ENCODE measurements at regions not wholly inside any gene's neighbourhood (a gene's known extent, or its start where the extent isn't known, plus 50 kb on each side); places are given as distances from the start of the nearest gene placed in this dataset.

DNA sequence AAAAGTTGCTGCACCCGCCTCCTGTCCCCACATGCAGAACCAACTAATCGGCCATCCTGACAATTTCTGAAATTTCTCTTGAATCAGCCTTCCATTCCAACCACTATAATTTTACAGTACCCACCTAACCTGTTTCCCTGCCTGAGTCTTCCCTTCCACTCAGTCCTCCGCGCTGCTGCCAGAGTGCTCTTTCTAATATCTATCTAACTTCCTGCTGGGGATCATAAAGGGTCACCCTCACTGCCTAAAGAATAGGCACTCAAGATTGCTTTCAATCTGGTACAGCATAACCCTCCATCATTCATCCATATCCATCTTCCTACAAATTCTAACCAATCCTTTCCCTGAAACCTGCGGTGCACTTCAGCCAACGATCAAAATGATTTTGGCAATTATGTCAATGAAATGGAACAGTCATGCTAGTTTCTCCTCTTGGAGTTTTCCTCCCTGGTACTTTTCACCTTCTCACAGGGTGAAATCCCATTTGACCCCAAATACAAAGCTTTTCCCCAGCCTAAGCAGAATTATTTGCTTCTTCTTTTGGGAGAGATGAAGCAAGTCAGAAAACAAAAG lies 117.5 kb upstream of the BEND6 start:
- TF ChIP-seq, protein P1, sequence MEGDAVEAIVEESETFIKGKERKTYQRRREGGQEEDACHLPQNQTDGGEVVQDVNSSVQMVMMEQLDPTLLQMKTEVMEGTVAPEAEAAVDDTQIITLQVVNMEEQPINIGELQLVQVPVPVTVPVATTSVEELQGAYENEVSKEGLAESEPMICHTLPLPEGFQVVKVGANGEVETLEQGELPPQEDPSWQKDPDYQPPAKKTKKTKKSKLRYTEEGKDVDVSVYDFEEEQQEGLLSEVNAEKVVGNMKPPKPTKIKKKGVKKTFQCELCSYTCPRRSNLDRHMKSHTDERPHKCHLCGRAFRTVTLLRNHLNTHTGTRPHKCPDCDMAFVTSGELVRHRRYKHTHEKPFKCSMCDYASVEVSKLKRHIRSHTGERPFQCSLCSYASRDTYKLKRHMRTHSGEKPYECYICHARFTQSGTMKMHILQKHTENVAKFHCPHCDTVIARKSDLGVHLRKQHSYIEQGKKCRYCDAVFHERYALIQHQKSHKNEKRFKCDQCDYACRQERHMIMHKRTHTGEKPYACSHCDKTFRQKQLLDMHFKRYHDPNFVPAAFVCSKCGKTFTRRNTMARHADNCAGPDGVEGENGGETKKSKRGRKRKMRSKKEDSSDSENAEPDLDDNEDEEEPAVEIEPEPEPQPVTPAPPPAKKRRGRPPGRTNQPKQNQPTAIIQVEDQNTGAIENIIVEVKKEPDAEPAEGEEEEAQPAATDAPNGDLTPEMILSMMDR (conservative IDR thresholded peaks at IDR 0.05), result no peak
- no peak overlapping the region for H3K4me3 Mint-ChIP-seq

DNA sequence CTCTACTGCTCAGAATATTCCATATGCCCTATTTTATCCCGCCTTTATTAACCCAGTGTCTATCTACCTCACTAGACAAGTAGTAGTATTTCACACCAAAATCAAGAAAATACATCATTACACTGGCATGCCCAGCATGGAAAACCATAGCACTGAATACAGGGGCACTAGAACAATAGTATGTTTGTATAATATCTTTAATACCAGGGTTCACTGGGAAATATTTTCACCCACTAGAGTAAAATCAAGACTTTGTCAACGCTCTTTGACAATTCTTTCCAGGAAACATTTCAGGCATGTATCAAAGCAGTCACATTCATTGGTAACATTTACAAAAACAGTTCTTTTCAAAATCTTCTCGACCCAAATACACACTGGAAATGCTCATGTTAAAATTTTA lies 119.3 kb upstream of the BEND6 start:
- no peak overlapping the region for H3K27ac Mint-ChIP-seq
- Histone ChIP-seq H3K27ac (ENCODE audit: low read depth, low read length) (no peak overlapping the region), H3K9me3 (ENCODE audit: control insufficient read depth, low read length) (no peaks in the 10 kb centered on the region), H3K36me3 (ENCODE audit: control insufficient read depth, insufficient read depth, low read length) (no peaks in the 10 kb centered on the region), H3K9ac (ENCODE audit: extremely low read depth, low read length, poor library complexity, severe bottlenecking) (no peak overlapping the region), H3K4me1 (ENCODE audit: control insufficient read depth, insufficient read depth, low read length) (no peaks in the 10 kb centered on the region), H3K27me3 (ENCODE audit: control insufficient read depth, insufficient read depth, low read length, poor library complexity, severe bottlenecking) (no peaks in the 10 kb centered on the region), H3K4me3 (ENCODE audit: low read length) (no peak overlapping the region)
- peaks cover 27% of the 10 kb centered on the region for H3K4me1 Mint-ChIP-seq
- 94 to 100% methylated on average over 1 to 3 of the region's 3 CpGs for WGBS, 2 experiments (ENCODE audit: insufficient coverage in 1 of 2, insufficient read length in 1 of 2)
- no peaks in the 10 kb centered on the region for H3K36me3 Mint-ChIP-seq (ENCODE audit: low read depth)
- DNase-seq, result no peak
- TF ChIP-seq, protein P1 (conservative IDR thresholded peaks at IDR 0.05), result no peak
- H3K9me3 Mint-ChIP-seq, result no peaks in the 10 kb centered on the region
- no peak overlapping the region for H3K4me3 Mint-ChIP-seq
- no peaks in the 10 kb centered on the region for H3K27me3 Mint-ChIP-seq (ENCODE audit: insufficient read depth)

More for the DNA sequence above, 117.5 kb upstream of the BEND6 start:
- H3K4me3 ChIP-seq (ENCODE audit: low read length), result no peak overlapping the region
- no peaks in the 10 kb centered on the region for H3K36me3 ChIP-seq (ENCODE audit: control insufficient read depth, insufficient read depth, low read length)
- WGBS, 2 experiments (ENCODE audit: insufficient coverage in 1 of 2, insufficient read length in 1 of 2), result 83 to 89% methylated on average over 6 of the region's 6 CpGs
- no peak for DNase-seq
- Mint-ChIP-seq H3K27ac (no peak overlapping the region), H3K9me3 (no peaks in the 10 kb centered on the region), H3K27me3 (ENCODE audit: insufficient read depth) (no peaks in the 10 kb centered on the region), H3K4me1 (peaks cover 38% of the 10 kb centered on the region), H3K36me3 (ENCODE audit: low read depth) (no peaks in the 10 kb centered on the region)
- H3K9ac ChIP-seq (ENCODE audit: extremely low read depth, low read length, poor library complexity, severe bottlenecking), result no peak overlapping the region
- H3K4me1 ChIP-seq (ENCODE audit: control insufficient read depth, insufficient read depth, low read length), result no peaks in the 10 kb centered on the region
- no peaks in the 10 kb centered on the region for H3K9me3 ChIP-seq (ENCODE audit: control insufficient read depth, low read length)
- no peaks in the 10 kb centered on the region for H3K27me3 ChIP-seq (ENCODE audit: control insufficient read depth, insufficient read depth, low read length, poor library complexity, severe bottlenecking)
- no peak overlapping the region for H3K27ac ChIP-seq (ENCODE audit: low read depth, low read length)

DNA sequence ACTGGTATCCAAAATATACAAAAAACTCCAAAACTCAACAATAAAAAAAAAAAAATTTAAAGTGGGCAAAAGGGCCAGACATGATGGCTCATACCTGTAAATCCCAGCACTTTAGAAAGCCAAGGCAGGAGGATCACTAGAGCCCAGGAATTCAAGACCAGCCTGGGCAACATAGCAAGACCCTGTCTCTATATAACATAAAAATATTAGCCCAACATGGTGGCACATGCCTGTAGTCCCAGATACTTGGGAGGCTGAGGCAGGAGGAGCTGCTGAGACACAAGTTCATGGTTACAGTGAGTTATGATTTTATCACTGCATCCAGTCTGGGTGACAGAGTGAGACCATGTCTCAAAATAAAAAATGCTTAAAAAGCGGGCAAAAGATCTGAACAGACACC lies 121.0 kb upstream of the BEND6 start:
- Histone ChIP-seq H3K27me3 (ENCODE audit: control insufficient read depth, insufficient read depth, low read length, poor library complexity, severe bottlenecking) (no peaks in the 10 kb centered on the region), H3K4me3 (ENCODE audit: low read length) (no peak overlapping the region), H3K9me3 (ENCODE audit: control insufficient read depth, low read length) (no peaks in the 10 kb centered on the region), H3K27ac (ENCODE audit: low read depth, low read length) (no peak overlapping the region), H3K4me1 (ENCODE audit: control insufficient read depth, insufficient read depth, low read length) (no peaks in the 10 kb centered on the region), H3K9ac (ENCODE audit: extremely low read depth, low read length, poor library complexity, severe bottlenecking) (no peak overlapping the region), H3K36me3 (ENCODE audit: control insufficient read depth, insufficient read depth, low read length) (no peaks in the 10 kb centered on the region)
- Mint-ChIP-seq H3K27ac (no peak overlapping the region), H3K4me1 (peaks cover 20% of the 10 kb centered on the region), H3K4me3 (no peak overlapping the region), H3K27me3 (ENCODE audit: insufficient read depth) (no peaks in the 10 kb centered on the region), H3K9me3 (no peaks in the 10 kb centered on the region), H3K36me3 (ENCODE audit: low read depth) (no peaks in the 10 kb centered on the region)
- 88 to 97% methylated on average over 1 of the region's 1 CpG for WGBS, 2 experiments (ENCODE audit: insufficient coverage in 1 of 2, insufficient read length in 1 of 2)
- DNase-seq, result no peak
- TF ChIP-seq, protein P1 (conservative IDR thresholded peaks at IDR 0.05), result no peak
